ENCODE measurements at regions not wholly inside any gene's neighbourhood (a gene's known extent, or its start where the extent isn't known, plus 50 kb on each side); places are given as distances from the start of the nearest gene placed in this dataset.

- TF ChIP-seq CTCF (IDR thresholded peaks at IDR 0.05) = no peak
Measured at GRCh38 chr19:28940751-28941500, 272.0 kb downstream of the UQCRFS1 start.

DNA sequence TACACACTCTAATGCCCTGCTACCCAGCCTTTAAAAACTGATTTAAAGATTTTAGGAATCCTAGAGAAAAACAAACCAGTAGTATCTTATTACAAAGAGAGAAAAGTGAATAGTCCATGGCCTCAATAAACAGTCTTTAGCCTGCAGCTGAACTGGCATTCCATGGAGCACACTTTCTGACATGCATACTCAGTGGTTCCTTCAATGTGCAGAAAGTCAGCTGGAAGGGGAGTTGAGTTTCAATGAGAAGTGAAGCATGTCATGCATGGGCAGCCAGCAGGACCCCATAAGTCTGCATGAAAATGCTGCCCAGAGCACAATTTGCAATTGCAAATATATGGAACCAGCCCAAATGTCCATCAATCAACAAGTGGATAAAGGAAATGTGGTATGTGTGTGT is 273.7 kb downstream of the UQCRFS1 start:
- no peak for TF ChIP-seq CTCF (IDR thresholded peaks at IDR 0.05)

DNA sequence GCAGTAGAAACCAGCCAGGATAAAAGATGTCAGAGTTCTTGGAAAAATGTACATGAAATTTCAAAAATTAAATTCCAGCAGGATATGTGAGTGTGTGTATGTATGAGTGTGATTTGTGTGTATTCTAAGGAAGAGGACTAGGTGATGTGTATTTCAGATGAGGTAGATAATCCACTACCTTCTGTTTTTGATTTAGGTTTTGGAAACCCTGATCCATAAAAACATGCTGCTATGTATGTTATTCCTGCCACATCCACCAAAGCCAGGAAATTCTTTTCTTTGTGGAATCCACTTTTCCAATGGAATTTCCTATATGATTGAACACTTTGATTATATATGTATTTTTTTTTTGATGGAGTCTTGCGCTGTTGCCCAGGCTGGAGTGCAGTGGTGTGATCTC is 276.9 kb downstream of the UQCRFS1 start:
- TF ChIP-seq CTCF (IDR thresholded peaks at IDR 0.05) = no peak

DNA sequence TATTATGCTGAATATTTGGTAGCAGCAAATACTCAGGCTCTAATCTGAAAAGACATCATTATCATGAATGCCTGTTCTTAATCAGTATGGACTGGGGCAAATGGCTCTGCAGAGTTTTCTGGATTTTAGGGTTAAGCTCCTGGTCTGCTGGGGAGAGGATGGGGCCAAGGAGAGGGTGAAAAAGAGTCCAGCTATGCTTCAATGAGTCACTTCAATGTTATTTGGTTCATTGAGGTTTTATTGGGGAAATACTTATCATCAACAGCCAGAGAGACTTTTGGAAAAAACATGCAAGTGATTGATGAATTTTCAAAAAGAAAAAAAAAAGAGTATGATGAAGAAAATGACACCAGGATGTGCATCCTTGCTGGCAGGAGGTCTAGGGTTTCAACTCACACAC is 278.3 kb downstream of the UQCRFS1 start:
- no peak for TF ChIP-seq CTCF (IDR thresholded peaks at IDR 0.05)

DNA sequence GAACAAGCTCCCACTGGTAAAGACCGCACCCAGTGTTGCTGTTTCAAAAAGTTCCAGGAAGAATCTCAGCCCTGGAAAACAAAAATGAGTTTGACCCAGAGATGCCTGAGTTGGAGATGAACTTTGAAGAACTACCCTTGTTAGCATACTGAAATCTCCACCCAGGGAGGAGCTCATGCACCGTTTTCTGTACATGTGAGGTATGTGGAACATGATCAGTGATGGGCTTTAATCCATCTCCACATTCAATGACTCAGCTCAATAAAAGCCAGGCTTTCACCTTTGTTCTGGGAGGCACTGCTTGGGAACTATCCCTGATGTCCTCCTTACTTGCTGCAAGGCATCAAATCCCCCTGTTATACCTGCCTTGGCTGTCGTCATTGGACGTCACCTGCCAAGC is 279.9 kb downstream of the UQCRFS1 start:
- no peak for TF ChIP-seq CTCF (IDR thresholded peaks at IDR 0.05)

DNA sequence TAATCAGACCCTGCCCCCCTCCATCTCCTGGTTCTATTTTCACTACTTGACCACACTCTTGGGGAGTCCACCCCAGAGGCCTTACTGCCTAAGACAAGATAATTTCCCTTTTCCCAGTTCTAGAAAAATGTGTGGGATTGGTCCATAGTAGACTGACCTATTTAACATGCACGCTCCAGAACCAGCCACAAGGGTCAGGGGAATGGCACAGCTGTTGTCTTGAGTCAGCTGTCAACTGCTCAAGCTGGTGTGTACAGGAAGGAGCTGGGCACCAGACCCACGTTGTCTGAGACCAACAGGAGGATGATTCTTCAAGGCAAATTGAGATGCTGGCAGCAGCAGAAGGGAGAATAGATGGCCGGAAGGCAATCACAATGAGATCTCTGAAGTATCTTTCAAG is 280.5 kb downstream of the UQCRFS1 start:
- TF ChIP-seq CTCF (IDR thresholded peaks at IDR 0.05) = no peak

DNA sequence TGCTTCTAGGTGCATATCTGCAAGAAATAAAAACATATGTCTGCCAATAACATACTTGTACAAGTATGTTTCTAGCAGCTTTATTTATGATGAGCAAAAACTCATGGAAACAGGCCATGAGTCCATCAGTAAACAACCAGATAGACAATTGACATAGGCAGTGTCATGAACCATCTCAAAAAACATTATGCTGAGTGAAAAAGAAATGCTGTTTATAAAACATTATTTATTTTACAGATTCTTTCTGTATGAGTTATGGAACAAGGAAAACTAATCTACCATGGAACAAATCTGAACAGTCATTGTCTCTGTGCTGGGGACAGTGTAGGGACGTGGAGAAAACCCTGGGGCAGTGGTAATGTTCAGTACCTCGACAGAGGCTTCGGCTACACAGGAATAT is 283.9 kb downstream of the UQCRFS1 start:
- no peak for TF ChIP-seq CTCF (IDR thresholded peaks at IDR 0.05)

DNA sequence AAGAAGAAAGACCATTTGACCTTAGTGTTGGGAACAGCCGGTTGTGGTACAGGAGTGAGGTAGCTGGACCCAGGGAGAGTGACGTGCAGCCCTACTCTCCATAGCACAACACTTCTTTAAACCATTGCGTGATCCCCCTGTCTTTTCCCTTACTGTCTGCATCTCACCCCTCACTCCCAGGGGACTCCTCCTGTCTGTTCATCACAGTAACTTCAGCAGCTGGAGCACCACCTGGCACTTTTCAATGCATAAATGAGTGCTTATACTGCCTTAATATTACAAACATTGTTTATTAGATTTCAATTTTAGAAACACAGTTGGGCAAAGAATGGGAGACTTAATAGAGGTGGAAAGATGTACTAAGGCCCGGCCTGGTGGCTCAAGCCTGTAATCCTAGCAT is 285.5 kb downstream of the UQCRFS1 start:
- TF ChIP-seq CTCF (IDR thresholded peaks at IDR 0.05) = no peak

Measured in LNCAP (cell line).